Colonic mucosa (tissue), 4 donors: ENCODE measurements at regions not wholly inside any gene's neighbourhood (a gene's known extent, or its start where the extent isn't known, plus 50 kb on each side); places are given as distances from the start of the nearest gene placed in this dataset.
A peak's percentile ranks its signal among the peaks of the same experiment; 100 is the strongest.

ENCODE experiments used
- DNase-seq: peaks from one replicate; pipeline ENCODE4 v3.0.0-alpha.2; 2020
- H3K27ac ChIP-seq: fragments of 200-600 bp; one replicate; pipeline ENCODE4 v1.8.0; 2021
- H3K27me3 ChIP-seq: fragments of 200-600 bp; one replicate; pipeline ENCODE4 v1.8.0; 2021
- H3K36me3 ChIP-seq: fragments of 200-600 bp; one replicate; pipeline ENCODE4 v1.8.0; 2021
- H3K4me1 ChIP-seq: fragments of 200-600 bp; one replicate; pipeline ENCODE4 v1.8.0; 2021; ENCODE audit warnings: mild to moderate bottlenecking
- H3K4me3 ChIP-seq: fragments of 200-600 bp; one replicate; pipeline ENCODE4 v1.8.0; 2021
- H3K9ac ChIP-seq, 2 donors: one replicate each; pipeline ENCODE4 v1.7.0; 2013; ENCODE audit warnings: control low read depth in 2 of 2, low read depth in 2 of 2, low read length in 2 of 2
- H3K9me3 ChIP-seq: fragments of 200-600 bp; one replicate; pipeline ENCODE4 v1.8.0; 2021
- intact Hi-C: fragments of 100-400 bp; cut with DNase I; formaldehyde crosslinking; loops from one replicate; pipeline ENCODE4 v1.14.1; 2022
- TF ChIP-seq, protein P1 (sequence below): fragments of 200-600 bp; IDR thresholded peaks from one replicate; pipeline ENCODE4 v1.8.0; 2022; ENCODE audit warnings: antibody characterized with exemption, mild to moderate bottlenecking
- donor health status: healthy.
- donor health status: DM: no; HTN: no; CAD: no.
- donor health status: DM: no; HTN: no; CAD: no.

GRCh38 chr11:134535029-134536025, 123.3 kb upstream of the B3GAT1 start:
- Histone ChIP-seq H3K4me1 (no peaks in the 10 kb centered on the region), H3K27me3 (no peaks in the 10 kb centered on the region), H3K9ac (no peak overlapping the region), H3K9me3 (no peaks in the 10 kb centered on the region), H3K36me3 (no peaks in the 10 kb centered on the region), H3K4me3 (no peak overlapping the region), H3K27ac (no peak overlapping the region)
- intact Hi-C loops, result no loop called here
- TF ChIP-seq, protein P1, sequence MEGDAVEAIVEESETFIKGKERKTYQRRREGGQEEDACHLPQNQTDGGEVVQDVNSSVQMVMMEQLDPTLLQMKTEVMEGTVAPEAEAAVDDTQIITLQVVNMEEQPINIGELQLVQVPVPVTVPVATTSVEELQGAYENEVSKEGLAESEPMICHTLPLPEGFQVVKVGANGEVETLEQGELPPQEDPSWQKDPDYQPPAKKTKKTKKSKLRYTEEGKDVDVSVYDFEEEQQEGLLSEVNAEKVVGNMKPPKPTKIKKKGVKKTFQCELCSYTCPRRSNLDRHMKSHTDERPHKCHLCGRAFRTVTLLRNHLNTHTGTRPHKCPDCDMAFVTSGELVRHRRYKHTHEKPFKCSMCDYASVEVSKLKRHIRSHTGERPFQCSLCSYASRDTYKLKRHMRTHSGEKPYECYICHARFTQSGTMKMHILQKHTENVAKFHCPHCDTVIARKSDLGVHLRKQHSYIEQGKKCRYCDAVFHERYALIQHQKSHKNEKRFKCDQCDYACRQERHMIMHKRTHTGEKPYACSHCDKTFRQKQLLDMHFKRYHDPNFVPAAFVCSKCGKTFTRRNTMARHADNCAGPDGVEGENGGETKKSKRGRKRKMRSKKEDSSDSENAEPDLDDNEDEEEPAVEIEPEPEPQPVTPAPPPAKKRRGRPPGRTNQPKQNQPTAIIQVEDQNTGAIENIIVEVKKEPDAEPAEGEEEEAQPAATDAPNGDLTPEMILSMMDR, result no peak
- DNase-seq, result no peak

DNA sequence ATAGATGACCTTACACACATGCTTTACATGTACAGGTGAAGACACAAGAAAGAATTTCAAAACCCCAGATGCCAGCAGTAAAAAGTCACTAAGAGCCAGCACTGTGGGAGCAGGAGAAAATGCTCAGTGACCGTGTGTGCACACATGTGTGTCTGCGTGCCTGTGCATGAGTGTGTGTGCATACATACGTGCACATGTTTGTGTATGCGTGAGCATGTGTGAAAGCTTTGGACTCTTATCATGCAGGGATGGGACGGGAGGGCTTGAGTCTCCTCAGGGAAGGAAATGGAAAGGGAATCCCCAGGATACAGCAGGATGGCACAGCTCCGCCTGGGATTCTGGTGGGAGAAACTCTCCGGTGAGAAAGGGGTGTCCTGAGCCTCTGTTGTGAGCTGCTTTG, 121.5 kb upstream of the B3GAT1 start:
- no peak overlapping the region for H3K27ac ChIP-seq
- H3K36me3 ChIP-seq, result no peaks in the 10 kb centered on the region
- H3K9ac ChIP-seq, result no peak overlapping the region
- TF ChIP-seq, protein P1, result no peak
- intact Hi-C loops, result no loop called here
- DNase-seq, result no peak
- no peaks in the 10 kb centered on the region for H3K4me1 ChIP-seq
- no peak overlapping the region for H3K4me3 ChIP-seq
- no peaks in the 10 kb centered on the region for H3K9me3 ChIP-seq
- no peaks in the 10 kb centered on the region for H3K27me3 ChIP-seq

DNA sequence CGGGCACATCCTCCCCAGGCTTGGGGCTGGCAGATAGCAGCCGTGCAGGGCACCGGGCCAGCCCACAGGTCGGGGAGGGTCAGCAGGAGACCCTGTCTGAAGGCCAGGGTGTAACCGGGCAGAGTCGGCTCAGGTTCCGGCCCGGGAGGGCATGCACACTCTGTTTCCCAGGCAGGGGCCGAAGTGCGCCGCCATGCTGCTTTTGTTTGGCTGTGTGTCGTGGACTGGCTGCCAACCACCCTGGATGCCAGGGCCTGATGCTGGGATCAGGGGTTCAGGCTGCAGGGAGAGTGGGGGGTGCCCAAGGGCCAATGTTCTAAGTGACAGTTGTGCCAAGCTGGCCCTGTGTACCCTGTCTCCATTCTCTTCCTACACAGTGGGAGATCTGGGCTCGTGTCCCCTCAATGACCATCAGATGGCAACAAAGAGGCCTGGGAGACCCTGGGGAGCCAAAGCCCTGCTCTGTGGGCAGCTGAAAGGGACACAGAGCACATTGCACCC, 120.9 kb upstream of the B3GAT1 start:
- Histone ChIP-seq H3K36me3 (no peaks in the 10 kb centered on the region), H3K27ac (no peak overlapping the region), H3K4me1 (no peaks in the 10 kb centered on the region), H3K27me3 (no peaks in the 10 kb centered on the region), H3K9me3 (no peaks in the 10 kb centered on the region), H3K9ac (no peak overlapping the region), H3K4me3 (no peak overlapping the region)
- TF ChIP-seq, protein P1, result no peak
- no peak for DNase-seq
- intact Hi-C loops, result no loop called here

GRCh38 chr11:134532131-134532920, 120.3 kb upstream of the B3GAT1 start:
- no peak overlapping the region for H3K27ac ChIP-seq
- H3K4me3 ChIP-seq, result no peak overlapping the region
- no peaks in the 10 kb centered on the region for H3K4me1 ChIP-seq
- no peaks in the 10 kb centered on the region for H3K9me3 ChIP-seq
- H3K9ac ChIP-seq, result no peak overlapping the region
- no peaks in the 10 kb centered on the region for H3K36me3 ChIP-seq
- H3K27me3 ChIP-seq, result no peaks in the 10 kb centered on the region
- no peak for DNase-seq
- intact Hi-C loops, result no loop called here
- TF ChIP-seq, protein P1, result no peak

DNA sequence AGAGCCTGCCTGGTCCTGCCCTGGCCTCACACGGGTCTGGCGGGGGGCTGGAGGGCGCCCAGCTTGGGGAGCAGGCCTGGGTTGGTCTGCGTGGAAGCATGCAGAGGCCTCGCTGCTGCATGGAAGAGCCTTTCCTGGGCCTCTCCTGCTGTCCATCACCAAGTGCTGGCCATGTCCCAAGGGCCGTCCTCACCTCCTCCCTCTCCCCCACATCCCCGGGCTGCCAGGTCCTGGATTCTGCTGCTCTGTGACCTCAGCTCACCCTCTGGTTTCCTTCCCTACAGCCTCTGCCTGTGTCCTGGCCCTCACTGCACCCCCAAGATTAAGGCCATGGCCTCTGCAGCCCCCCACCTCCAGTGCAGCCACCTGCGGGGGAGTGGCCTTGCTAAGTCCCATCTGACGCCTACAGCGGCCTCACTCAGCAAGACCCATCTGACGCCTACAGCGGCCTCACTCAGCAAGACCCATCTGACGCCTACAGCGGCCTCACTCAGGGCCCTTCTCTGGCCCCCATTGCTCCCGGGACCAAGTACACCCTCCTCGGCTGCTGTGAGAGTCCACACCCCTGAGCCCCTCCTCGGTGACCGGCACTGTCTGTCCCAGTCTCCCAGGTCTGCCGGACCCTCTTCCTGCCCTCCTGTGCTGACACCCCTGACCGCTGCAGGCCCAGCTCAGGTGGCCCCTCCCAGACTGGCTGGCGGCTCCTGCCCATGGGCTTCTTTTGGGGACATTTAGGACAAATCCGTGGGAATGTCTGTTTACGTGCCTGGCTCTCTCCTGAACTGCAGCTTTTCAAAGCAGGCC, 119.5 kb upstream of the B3GAT1 start:
- peak; percentile 12 for DNase-seq
- intact Hi-C loops, result no loop called here
- H3K9me3 ChIP-seq, result no peaks in the 10 kb centered on the region

More for the DNA sequence above, 119.5 kb upstream of the B3GAT1 start:
- TF ChIP-seq, protein P1, result no peak
- H3K4me1 ChIP-seq, result no peaks in the 10 kb centered on the region
- H3K9ac ChIP-seq, result no peak overlapping the region
- no peaks in the 10 kb centered on the region for H3K36me3 ChIP-seq
- H3K4me3 ChIP-seq, result no peak overlapping the region
- H3K27ac ChIP-seq, result no peak overlapping the region
- H3K27me3 ChIP-seq, result no peaks in the 10 kb centered on the region
